Cardiac muscle cell (in vitro differentiated cells and primary cell): ENCODE measurements at regions not wholly inside any gene's neighbourhood (a gene's known extent, or its start where the extent isn't known, plus 50 kb on each side); places are given as distances from the start of the nearest gene placed in this dataset.

Experiments used
- DNase-seq, 2 donors: peaks; one replicate each; pipeline versions ENCODE4 v3.0.0 to v3.0.0-alpha.2; 2010 to 2017; ENCODE audit warnings: low read depth in 1 of 2, low spot score in 1 of 2
- H3K27ac ChIP-seq: fragments of 200-600 bp; sonication (generic); 2 replicates; pipeline ENCODE4 v1.5.1; 2016
- H3K27me3 ChIP-seq: fragments of 200-600 bp; sonication (generic); 2 replicates; pipeline ENCODE4 v1.6.0; 2016; ENCODE audit warnings: control low read depth
- H3K36me3 ChIP-seq: fragments of 200-600 bp; sonication (generic); 2 replicates; pipeline ENCODE4 v1.5.1; 2016; ENCODE audit warnings: control low read depth
- H3K4me1 ChIP-seq: fragments of 200-600 bp; sonication (generic); 2 replicates; pipeline ENCODE4 v1.8.1; 2017; ENCODE audit warnings: low read depth, mild to moderate bottlenecking, mixed run types
- H3K4me3 ChIP-seq: fragments of 200-600 bp; sonication (generic); 2 replicates; pipeline ENCODE4 v1.5.1; 2016; ENCODE audit warnings: mild to moderate bottlenecking
- H3K9me3 ChIP-seq: fragments of 200-600 bp; sonication (generic); 2 replicates; pipeline ENCODE4 v1.5.1; 2017; ENCODE audit warnings: low read depth, mild to moderate bottlenecking, control low read depth
- TF ChIP-seq, protein P1 (sequence below): IDR thresholded peaks from 2 replicates; pipeline ENCODE4 v1.5.1; 2012; ENCODE audit warnings: low read depth, mild to moderate bottlenecking, low read length

- no peak overlapping the region for H3K4me3 ChIP-seq
- no peak overlapping the region for H3K27ac ChIP-seq
- no peaks in the 10 kb centered on the region for H3K4me1 ChIP-seq
- no peaks in the 10 kb centered on the region for H3K9me3 ChIP-seq
- TF ChIP-seq, protein P1, sequence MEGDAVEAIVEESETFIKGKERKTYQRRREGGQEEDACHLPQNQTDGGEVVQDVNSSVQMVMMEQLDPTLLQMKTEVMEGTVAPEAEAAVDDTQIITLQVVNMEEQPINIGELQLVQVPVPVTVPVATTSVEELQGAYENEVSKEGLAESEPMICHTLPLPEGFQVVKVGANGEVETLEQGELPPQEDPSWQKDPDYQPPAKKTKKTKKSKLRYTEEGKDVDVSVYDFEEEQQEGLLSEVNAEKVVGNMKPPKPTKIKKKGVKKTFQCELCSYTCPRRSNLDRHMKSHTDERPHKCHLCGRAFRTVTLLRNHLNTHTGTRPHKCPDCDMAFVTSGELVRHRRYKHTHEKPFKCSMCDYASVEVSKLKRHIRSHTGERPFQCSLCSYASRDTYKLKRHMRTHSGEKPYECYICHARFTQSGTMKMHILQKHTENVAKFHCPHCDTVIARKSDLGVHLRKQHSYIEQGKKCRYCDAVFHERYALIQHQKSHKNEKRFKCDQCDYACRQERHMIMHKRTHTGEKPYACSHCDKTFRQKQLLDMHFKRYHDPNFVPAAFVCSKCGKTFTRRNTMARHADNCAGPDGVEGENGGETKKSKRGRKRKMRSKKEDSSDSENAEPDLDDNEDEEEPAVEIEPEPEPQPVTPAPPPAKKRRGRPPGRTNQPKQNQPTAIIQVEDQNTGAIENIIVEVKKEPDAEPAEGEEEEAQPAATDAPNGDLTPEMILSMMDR: no peak
- H3K27me3 ChIP-seq: no peaks in the 10 kb centered on the region
- H3K36me3 ChIP-seq: no peaks in the 10 kb centered on the region
- DNase-seq: no peak
Measured at GRCh38 chr14:71753976-71754375, 178.3 kb upstream of the RGS6 start.

DNA sequence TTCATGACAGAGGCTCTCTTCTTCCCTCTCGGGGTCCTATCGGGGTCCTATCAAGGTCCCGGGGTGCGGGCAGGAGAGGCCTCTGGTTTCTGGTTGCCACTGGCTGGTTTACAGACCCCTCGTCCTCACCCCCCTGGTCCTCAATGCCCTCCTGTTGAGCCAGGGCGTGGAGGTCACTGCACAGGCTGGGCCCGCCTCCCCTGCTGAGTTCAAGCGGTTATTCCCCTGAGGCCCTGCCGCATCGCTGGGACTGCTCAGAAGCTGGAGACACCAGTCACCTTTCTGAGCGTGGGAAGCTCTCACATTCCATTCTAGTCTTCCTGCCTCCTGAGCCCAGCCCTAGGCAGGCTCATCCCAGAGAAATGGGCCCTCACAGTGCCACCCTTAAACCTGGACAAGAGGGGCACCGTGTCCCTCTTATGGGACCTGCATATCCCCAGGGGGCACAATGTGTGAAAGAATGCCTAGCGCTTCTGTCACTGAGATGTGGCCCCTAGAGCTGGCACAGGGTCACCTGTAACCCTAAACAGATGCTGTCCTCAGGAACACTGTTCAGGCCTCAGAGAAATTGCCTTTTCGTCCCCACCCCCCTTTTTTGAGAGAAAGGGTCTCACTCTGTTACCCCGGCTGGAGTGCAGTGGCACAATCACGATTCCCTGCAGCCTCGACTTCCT, 177.7 kb upstream of the RGS6 start:
- Histone ChIP-seq H3K36me3 (no peaks in the 10 kb centered on the region), H3K27ac (no peak overlapping the region), H3K27me3 (no peaks in the 10 kb centered on the region), H3K4me3 (no peak overlapping the region), H3K9me3 (no peaks in the 10 kb centered on the region), H3K4me1 (no peaks in the 10 kb centered on the region)
- no peak for DNase-seq
- TF ChIP-seq, protein P1: no peak

DNA sequence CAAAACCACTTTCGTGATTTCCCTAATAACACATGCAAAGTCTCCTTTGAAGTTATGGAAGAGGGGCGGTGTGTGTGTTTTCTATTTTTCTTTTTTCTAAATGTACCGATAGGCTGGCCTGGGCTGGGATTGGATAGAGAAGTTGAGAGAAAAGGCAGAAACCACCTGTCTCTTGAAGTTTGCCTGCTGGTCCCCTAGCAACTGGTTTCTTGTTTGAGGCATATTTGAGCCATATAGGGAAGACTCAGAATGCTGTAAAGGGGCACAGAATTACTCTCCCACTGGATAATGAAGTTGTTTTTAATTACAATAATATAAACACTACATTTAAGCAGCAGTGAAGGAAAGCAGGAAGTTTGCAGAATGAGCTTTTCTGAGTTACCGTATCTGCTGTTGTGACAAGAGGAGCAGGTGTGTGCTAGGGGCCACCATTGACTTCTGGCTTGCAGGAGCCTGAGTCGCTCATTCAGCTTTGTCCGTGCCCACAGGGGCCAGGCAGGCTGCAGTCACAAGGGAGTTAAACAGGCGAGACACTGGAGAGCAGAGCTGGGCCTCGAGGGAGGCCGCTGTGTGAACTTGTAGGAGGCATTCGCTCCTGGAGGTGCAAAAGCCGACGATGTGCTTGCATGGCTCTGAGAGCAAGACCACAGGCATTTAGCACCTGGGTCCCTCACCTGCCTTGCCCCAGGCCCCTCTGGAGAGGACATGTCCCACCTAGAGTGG, 173.8 kb upstream of the RGS6 start:
- TF ChIP-seq, protein P1: no peak
- Histone ChIP-seq H3K4me1 (no peaks in the 10 kb centered on the region), H3K36me3 (no peaks in the 10 kb centered on the region), H3K4me3 (no peak overlapping the region), H3K9me3 (no peaks in the 10 kb centered on the region), H3K27ac (no peak overlapping the region), H3K27me3 (no peaks in the 10 kb centered on the region)
- DNase-seq: no peak

DNA sequence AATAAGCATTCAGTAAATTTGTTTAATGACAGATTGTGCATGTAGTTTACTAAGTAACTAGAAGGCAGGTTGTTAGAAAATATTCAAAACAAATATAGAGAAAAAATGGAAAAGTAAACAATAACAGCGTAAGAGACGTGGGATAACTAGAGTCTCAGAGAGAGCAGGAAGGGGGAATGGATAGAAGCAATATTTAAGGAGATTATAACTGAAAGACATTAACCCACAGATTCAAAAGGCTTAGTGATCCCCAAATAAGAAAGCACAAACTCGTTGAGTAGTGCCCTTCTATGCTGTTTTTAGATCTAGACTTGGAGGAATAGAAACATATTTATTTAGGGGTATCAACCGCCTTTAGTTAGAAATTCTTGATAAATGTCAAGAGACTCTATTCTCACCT, 169.7 kb upstream of the RGS6 start:
- TF ChIP-seq, protein P1: no peak
- H3K36me3 ChIP-seq: no peaks in the 10 kb centered on the region
- no peak for DNase-seq
- H3K4me3 ChIP-seq: no peak overlapping the region
- H3K4me1 ChIP-seq: peaks cover 4% of the 10 kb centered on the region
- no peak overlapping the region for H3K27ac ChIP-seq
- no peaks in the 10 kb centered on the region for H3K9me3 ChIP-seq
- H3K27me3 ChIP-seq: no peaks in the 10 kb centered on the region

DNA sequence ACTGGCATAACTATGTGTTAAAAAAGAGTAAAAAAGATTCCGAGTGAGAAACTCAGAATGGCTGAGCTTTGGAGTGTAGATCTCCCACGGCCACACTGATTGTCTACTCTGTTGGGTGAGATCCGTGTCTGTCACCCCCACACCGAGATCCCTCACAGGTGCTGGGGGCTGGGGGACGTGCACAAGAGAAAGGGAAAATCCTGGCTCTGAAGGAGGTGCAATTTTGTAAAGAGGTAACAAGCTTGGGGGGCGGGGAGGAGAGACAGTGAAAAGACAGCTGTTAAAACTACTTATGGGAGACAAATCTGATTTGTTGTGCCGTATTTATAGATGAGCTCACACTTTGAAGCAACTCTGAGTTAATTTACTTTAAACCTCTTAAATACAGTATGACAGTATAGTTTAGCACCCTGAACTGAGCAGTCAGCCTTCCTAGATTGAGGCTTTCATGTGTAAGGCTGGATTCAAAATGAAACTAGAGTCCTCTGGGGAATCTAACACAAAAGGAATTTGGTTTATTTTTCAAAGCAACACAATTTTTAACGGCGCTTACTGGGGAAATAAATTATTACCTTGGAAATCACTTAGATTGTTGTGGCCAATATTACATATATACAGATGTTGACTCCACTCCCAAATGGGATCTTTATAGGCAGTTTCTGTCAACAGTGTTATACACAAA, 167.4 kb upstream of the RGS6 start:
- no peaks in the 10 kb centered on the region for H3K36me3 ChIP-seq
- H3K9me3 ChIP-seq: no peaks in the 10 kb centered on the region
- no peak overlapping the region for H3K27ac ChIP-seq
- no peak overlapping the region for H3K4me3 ChIP-seq
- H3K27me3 ChIP-seq: no peaks in the 10 kb centered on the region
- peak in 1 of 2 donors; percentile 17 for DNase-seq
- TF ChIP-seq, protein P1: no peak
- peaks cover 4% of the 10 kb centered on the region for H3K4me1 ChIP-seq
